KMS-11 (cell line): ENCODE measurements at regions not wholly inside any gene's neighbourhood (a gene's known extent, or its start where the extent isn't known, plus 50 kb on each side); places are given as distances from the start of the nearest gene placed in this dataset.

Experiments used
- H2AFZ ChIP-seq: fragments of 200-600 bp; sonication (generic); 2 replicates; pipeline ENCODE4 v1.6.1; 2016; ENCODE audit warnings: antibody characterized with exemption, mixed run types, low read depth
- H3K27ac ChIP-seq: fragments of 200-600 bp; sonication (generic); 2 replicates; pipeline ENCODE4 v1.6.1; 2016; ENCODE audit warnings: mild to moderate bottlenecking, mixed run types
- H3K27me3 ChIP-seq: fragments of 200-600 bp; sonication (generic); 2 replicates; pipeline ENCODE4 v1.6.1; 2017; ENCODE audit warnings: mild to moderate bottlenecking, low read depth, mixed run types, moderate library complexity; ENCODE audit not compliant: insufficient read depth
- H3K36me3 ChIP-seq: fragments of 200-600 bp; sonication (generic); 2 replicates; pipeline ENCODE4 v1.6.1; 2017; ENCODE audit warnings: mild to moderate bottlenecking, mixed run types; ENCODE audit not compliant: insufficient read depth
- H3K4me1 ChIP-seq: fragments of 200-600 bp; sonication (generic); 2 replicates; pipeline ENCODE4 v1.6.1; 2016; ENCODE audit warnings: mild to moderate bottlenecking, low read depth, mixed run types; ENCODE audit not compliant: poor library complexity, severe bottlenecking
- H3K4me2 ChIP-seq: fragments of 200-600 bp; sonication (generic); 2 replicates; pipeline ENCODE4 v1.7.0; 2016; ENCODE audit warnings: mild to moderate bottlenecking, mixed run types
- H3K4me3 ChIP-seq: fragments of 200-600 bp; sonication (generic); IDR thresholded peaks from 2 replicates; pipeline ENCODE4 v1.6.1; 2017; ENCODE audit warnings: low read depth, low read length, mixed read lengths; ENCODE audit not compliant: insufficient read depth
- H3K79me2 ChIP-seq: fragments of 200-600 bp; sonication (generic); 2 replicates; pipeline ENCODE4 v1.6.1; 2016; ENCODE audit warnings: low read depth, mixed run types; ENCODE audit not compliant: insufficient read depth
- H3K9ac ChIP-seq: fragments of 200-600 bp; sonication (generic); 2 replicates; pipeline ENCODE4 v1.6.1; 2016; ENCODE audit warnings: mild to moderate bottlenecking, mixed run types
- H4K20me1 ChIP-seq: fragments of 200-600 bp; sonication (generic); 2 replicates; pipeline ENCODE4 v1.6.1; 2016; ENCODE audit warnings: mild to moderate bottlenecking, mixed run types; ENCODE audit not compliant: insufficient read depth
- TF ChIP-seq, protein P1 (sequence below): fragments of 200-600 bp; sonication (generic); conservative IDR thresholded peaks from 2 replicates; pipeline ENCODE4 v1.6.1; 2017; ENCODE audit warnings: low read depth, mild to moderate bottlenecking, antibody characterized with exemption, low read length, moderate library complexity, mixed read lengths

DNA sequence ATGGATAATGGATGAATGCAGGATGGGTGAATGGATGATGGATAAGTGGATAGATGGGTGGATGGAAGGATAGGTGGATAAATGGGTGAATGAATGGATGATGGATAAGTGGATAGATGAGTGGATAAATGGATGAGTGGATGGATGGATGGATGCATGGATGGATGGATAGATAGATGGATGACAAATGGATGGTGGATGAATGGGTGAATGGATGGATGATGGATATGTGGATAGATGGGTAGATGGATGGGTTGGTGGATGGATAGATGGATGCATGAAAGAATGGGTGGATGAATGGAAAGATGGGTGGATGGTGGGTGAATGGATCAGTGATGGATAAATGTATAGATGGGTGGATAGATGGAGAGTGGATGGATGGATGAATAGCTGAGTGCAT is 564.8 kb downstream of the MIAT start:
- no peak overlapping the region for H3K27ac ChIP-seq
- H3K27me3 ChIP-seq, result no peaks in the 10 kb centered on the region
- no peaks in the 10 kb centered on the region for H4K20me1 ChIP-seq
- no peak overlapping the region for H3K4me3 ChIP-seq
- no peak overlapping the region for H2AFZ ChIP-seq
- no peaks in the 10 kb centered on the region for H3K36me3 ChIP-seq
- no peak overlapping the region for H3K9ac ChIP-seq
- H3K79me2 ChIP-seq, result no peaks in the 10 kb centered on the region
- H3K4me1 ChIP-seq, result no peaks in the 10 kb centered on the region
- TF ChIP-seq, protein P1, sequence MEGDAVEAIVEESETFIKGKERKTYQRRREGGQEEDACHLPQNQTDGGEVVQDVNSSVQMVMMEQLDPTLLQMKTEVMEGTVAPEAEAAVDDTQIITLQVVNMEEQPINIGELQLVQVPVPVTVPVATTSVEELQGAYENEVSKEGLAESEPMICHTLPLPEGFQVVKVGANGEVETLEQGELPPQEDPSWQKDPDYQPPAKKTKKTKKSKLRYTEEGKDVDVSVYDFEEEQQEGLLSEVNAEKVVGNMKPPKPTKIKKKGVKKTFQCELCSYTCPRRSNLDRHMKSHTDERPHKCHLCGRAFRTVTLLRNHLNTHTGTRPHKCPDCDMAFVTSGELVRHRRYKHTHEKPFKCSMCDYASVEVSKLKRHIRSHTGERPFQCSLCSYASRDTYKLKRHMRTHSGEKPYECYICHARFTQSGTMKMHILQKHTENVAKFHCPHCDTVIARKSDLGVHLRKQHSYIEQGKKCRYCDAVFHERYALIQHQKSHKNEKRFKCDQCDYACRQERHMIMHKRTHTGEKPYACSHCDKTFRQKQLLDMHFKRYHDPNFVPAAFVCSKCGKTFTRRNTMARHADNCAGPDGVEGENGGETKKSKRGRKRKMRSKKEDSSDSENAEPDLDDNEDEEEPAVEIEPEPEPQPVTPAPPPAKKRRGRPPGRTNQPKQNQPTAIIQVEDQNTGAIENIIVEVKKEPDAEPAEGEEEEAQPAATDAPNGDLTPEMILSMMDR, result no peak
- no peak overlapping the region for H3K4me2 ChIP-seq

GRCh38 chr22:27223317-27224177 is 566.2 kb downstream of the MIAT start:
- no peak overlapping the region for H3K4me3 ChIP-seq
- H3K36me3 ChIP-seq, result no peaks in the 10 kb centered on the region
- no peaks in the 10 kb centered on the region for H3K79me2 ChIP-seq
- no peak overlapping the region for H3K27ac ChIP-seq
- no peak overlapping the region for H3K9ac ChIP-seq
- no peaks in the 10 kb centered on the region for H4K20me1 ChIP-seq
- no peaks in the 10 kb centered on the region for H3K4me1 ChIP-seq
- TF ChIP-seq, protein P1, result no peak
- H3K27me3 ChIP-seq, result no peaks in the 10 kb centered on the region
- H2AFZ ChIP-seq, result no peak overlapping the region
- no peak overlapping the region for H3K4me2 ChIP-seq

- H3K27me3 ChIP-seq, result no peaks in the 10 kb centered on the region
- no peaks in the 10 kb centered on the region for H3K4me1 ChIP-seq
- no peaks in the 10 kb centered on the region for H4K20me1 ChIP-seq
- no peak overlapping the region for H3K27ac ChIP-seq
- H2AFZ ChIP-seq, result no peak overlapping the region
- no peak overlapping the region for H3K4me2 ChIP-seq
- TF ChIP-seq, protein P1, result no peak
- H3K9ac ChIP-seq, result no peak overlapping the region
- no peaks in the 10 kb centered on the region for H3K36me3 ChIP-seq
- H3K79me2 ChIP-seq, result no peaks in the 10 kb centered on the region
- no peak overlapping the region for H3K4me3 ChIP-seq
These were observed 567.3 kb downstream of the MIAT start for GRCh38 chr22:27224485-27225374.

- Histone ChIP-seq H3K36me3 (no peaks in the 10 kb centered on the region), H3K79me2 (no peaks in the 10 kb centered on the region), H3K9ac (no peak overlapping the region), H3K4me1 (no peaks in the 10 kb centered on the region), H3K4me3 (no peak overlapping the region), H3K27me3 (peaks cover 2% of the 10 kb centered on the region; the same call in 1 of the 2 replicates), H2AFZ (no peak overlapping the region), H3K27ac (no peak overlapping the region), H3K4me2 (no peak overlapping the region), H4K20me1 (no peaks in the 10 kb centered on the region)
- TF ChIP-seq, protein P1, result no peak
These were observed 569.3 kb downstream of the MIAT start for GRCh38 chr22:27226666-27227065.
